NB4 (cell line): ENCODE measurements at regions not wholly inside any gene's neighbourhood (a gene's known extent, or its start where the extent isn't known, plus 50 kb on each side); places are given as distances from the start of the nearest gene placed in this dataset.

Experiments used
- DNase-seq: peaks from one replicate; pipeline ENCODE4 v3.0.0; 2010; ENCODE audit warnings: low read depth
- H3K4me3 ChIP-seq: one replicate; pipeline ENCODE4 v1.5.1; 2011; ENCODE audit warnings: mild to moderate bottlenecking, low read depth, low read length, moderate library complexity
- MYC ChIP-seq: IDR thresholded peaks from 2 replicates; pipeline ENCODE4 v1.6.1; 2011; ENCODE audit warnings: low read depth, low read length
- POLR2A ChIP-seq: IDR thresholded peaks from 2 replicates; pipeline ENCODE4 v1.6.1; 2011; ENCODE audit warnings: mild to moderate bottlenecking; ENCODE audit not compliant: insufficient read length; ENCODE audit errors: extremely low read depth
- TF ChIP-seq, protein P1 (sequence below): IDR thresholded peaks from one replicate; pipeline ENCODE4 v1.5.1; 2012; ENCODE audit warnings: low read depth, low read length
- TF ChIP-seq, protein P2 (sequence below): IDR thresholded peaks from 2 replicates; pipeline ENCODE4 v1.6.1; 2011; ENCODE audit warnings: low read depth, low read length

DNA sequence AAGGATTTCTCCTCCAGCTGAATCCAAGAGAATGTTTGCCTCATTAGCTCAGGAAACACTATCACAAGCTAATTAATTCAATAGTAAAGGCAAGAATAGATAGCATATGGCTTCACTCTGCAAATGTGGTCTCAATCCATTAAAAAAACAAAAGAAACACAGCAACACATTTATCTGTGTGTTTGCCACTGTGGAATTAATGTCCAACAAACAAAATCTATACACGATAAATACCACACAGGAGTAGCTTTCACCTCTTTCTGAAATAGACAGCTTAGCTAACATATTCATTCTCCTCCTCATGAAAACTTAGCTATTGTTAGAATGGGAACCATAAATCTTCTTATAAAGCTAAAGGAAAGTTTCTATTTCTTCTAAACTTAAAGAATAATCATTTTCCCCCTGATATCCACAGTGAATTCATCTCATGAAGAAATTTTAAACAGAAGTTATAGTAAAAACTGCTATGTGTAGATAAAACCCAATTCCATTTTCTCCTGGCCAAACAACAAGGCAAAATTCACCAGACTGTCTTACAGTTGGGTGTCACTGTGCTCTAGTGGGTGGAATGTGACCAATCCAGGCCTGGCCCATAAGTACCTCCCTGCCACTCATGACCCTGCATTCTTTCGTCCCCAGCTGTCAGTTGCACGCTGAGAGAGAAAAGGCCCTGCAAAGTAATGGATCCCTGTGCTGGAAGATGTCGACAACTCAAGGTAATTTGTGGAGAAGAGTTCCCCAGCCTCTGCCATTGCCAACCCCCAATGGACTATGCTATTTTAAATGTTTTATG, 92.9 kb upstream of the NRSN1 start:
- no peak overlapping the region for H3K4me3 ChIP-seq
- no peak for DNase-seq
- TF ChIP-seq MYC (no peak), POLR2A (no peak)
- TF ChIP-seq, protein P1, sequence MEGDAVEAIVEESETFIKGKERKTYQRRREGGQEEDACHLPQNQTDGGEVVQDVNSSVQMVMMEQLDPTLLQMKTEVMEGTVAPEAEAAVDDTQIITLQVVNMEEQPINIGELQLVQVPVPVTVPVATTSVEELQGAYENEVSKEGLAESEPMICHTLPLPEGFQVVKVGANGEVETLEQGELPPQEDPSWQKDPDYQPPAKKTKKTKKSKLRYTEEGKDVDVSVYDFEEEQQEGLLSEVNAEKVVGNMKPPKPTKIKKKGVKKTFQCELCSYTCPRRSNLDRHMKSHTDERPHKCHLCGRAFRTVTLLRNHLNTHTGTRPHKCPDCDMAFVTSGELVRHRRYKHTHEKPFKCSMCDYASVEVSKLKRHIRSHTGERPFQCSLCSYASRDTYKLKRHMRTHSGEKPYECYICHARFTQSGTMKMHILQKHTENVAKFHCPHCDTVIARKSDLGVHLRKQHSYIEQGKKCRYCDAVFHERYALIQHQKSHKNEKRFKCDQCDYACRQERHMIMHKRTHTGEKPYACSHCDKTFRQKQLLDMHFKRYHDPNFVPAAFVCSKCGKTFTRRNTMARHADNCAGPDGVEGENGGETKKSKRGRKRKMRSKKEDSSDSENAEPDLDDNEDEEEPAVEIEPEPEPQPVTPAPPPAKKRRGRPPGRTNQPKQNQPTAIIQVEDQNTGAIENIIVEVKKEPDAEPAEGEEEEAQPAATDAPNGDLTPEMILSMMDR, result no peak
- TF ChIP-seq, protein P2, sequence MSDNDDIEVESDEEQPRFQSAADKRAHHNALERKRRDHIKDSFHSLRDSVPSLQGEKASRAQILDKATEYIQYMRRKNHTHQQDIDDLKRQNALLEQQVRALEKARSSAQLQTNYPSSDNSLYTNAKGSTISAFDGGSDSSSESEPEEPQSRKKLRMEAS, result no peak

DNA sequence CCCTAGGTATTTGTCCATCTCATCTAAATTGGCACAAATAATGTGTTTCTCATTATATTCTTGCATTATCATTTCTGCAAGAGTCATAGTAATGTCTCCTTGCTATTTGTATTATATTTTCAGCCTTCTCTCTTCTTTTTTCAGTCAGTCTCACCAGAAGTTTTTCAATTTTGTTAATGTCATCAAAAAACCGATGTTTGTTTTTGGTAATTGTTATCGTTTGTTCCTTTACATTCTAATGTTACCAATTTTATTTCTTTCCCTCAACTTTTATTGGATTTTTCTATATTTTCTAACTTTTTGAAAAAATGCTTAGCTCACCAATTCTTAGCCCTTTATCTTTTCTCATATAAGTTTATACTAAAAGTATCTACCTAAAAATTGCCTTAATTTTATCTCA, 82.2 kb upstream of the NRSN1 start:
- no peak for DNase-seq
- TF ChIP-seq, protein P1, result no peak

DNA sequence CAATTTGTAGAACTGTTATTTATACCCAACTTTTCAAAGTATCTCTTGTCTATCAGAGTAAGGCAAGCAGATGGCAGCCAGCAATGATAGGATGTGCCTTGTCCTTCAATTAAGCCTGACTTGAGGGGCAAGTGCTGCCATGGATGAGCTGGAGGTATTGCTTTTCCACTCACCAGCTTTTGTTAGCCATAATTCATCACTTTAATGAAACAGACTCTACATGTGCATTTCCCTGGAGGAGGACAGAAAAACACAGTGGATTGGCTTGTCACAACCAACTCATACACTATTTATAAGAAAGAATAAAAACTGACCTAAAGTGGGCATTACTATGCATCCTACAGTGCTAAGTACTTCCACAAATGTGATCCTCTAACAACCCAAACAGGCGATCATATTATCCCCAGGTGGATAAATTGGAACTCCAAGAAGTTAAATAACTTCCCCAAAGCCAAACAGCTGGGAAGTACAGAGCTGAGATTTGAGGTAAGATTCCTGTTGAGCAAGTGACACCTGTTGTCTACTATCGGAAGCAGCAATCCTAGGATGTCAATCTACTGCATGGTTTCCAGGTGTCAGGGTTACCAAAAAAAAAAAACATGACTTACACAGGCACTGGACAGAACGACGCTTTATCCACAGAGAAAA, 73.9 kb upstream of the NRSN1 start:
- no peak overlapping the region for H3K4me3 ChIP-seq
- DNase-seq, result no peak
- TF ChIP-seq, protein P1, result no peak
- TF ChIP-seq, protein P2, result no peak
- TF ChIP-seq POLR2A (no peak), MYC (no peak)

More for the DNA sequence above, 82.2 kb upstream of the NRSN1 start:
- H3K4me3 ChIP-seq, result no peak overlapping the region

DNA sequence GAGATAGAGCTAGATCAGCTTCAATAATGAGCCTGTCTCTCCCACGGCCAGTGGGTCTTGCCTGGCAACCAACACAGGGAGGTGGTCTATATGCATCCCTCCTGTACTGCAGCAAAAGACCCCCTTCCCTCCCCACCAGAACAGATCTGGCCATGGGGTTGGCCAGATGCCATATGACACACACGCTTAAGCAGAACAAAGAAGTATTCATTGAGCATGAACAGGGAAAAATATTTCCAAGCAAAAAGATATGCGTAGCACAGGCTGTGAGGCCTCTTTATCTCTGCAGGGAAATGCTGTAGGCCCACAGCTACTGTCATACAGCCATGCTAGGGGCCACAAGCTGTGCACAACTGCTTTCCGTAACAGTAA, 73.4 kb upstream of the NRSN1 start:
- H3K4me3 ChIP-seq, result no peak overlapping the region
- TF ChIP-seq, protein P2, result no peak
- TF ChIP-seq, protein P1, result no peak
- TF ChIP-seq MYC, result no peak
- no peak for TF ChIP-seq POLR2A
- no peak for DNase-seq

DNA sequence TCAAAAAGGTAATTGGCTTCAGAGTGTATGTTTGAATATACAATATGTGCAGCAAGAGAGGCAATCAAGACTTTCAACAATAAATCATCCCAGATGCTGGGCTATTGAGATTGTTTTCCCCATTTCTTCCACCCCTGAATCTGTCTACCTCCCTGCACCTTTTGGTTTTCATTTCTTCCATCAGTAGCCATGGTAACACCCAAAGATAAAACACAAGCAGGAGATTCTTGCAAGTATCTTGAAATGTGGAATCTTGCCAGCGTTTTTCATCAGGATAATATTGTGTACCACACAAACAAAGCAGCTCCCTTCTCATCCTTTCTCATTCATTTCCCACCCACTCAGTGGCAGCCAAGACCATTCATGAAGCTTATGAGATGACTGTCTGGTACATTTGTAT, 73.0 kb upstream of the NRSN1 start:
- no peak for DNase-seq
- TF ChIP-seq, protein P2, result no peak
- no peak for TF ChIP-seq MYC
- no peak for TF ChIP-seq POLR2A
- TF ChIP-seq, protein P1, result no peak

DNA sequence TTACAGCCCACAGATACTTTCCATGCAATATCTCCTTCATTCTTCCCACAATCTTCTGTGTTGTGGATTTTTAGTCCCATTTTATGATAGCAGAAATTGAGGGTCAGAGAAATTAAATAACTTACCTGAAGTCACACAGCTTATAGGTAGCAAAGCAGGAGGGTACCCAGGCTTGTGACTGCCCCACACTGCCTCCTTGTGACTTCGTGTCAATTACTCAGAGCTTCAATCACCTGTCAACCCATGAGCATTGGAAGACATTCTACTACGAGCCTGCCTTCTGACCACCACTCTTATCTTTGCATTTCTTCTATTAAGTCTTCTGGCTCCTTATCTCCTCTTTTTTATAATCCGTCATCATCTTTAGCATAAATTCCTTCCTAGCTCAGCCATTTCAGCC, 71.6 kb upstream of the NRSN1 start:
- TF ChIP-seq, protein P2, result no peak
- no peak for DNase-seq

More for the DNA sequence above, 73.0 kb upstream of the NRSN1 start:
- no peak overlapping the region for H3K4me3 ChIP-seq

More for the DNA sequence above, 71.6 kb upstream of the NRSN1 start:
- no peak overlapping the region for H3K4me3 ChIP-seq
